VCaP (cell line): ENCODE measurements at regions not wholly inside any gene's neighbourhood (a gene's known extent, or its start where the extent isn't known, plus 50 kb on each side); places are given as distances from the start of the nearest gene placed in this dataset.

ENCODE experiments used
- H3K27ac ChIP-seq: fragments of 450-650 bp; 2 replicates; pipeline ENCODE4 v1.5.1; 2017
- CTCF ChIP-seq: fragments of 450-650 bp; conservative IDR thresholded peaks from 2 replicates; pipeline ENCODE4 v1.5.1; 2017; ENCODE audit warnings: mild to moderate bottlenecking, moderate library complexity

GRCh38 chr11:105332171-105332570 is 192.6 kb upstream of the CARD18 start:
- H3K27ac ChIP-seq, result no peak overlapping the region
- no peak for TF ChIP-seq CTCF

GRCh38 chr11:105328061-105328460 is 188.5 kb upstream of the CARD18 start:
- no peak overlapping the region for H3K27ac ChIP-seq
- TF ChIP-seq CTCF, result no peak

- H3K27ac ChIP-seq, result no peak overlapping the region
- no peak for TF ChIP-seq CTCF
Measured at GRCh38 chr11:105324156-105324555, 184.6 kb upstream of the CARD18 start.

- no peak overlapping the region for H3K27ac ChIP-seq
- TF ChIP-seq CTCF, result no peak
Measured at GRCh38 chr11:105321696-105322095, 182.1 kb upstream of the CARD18 start.

GRCh38 chr11:105315287-105315686 is 175.7 kb upstream of the CARD18 start:
- 0 out of 2 replicates have a peak, but pooled peaks have one; percentile 13 for TF ChIP-seq CTCF
- no peak overlapping the region for H3K27ac ChIP-seq

- TF ChIP-seq CTCF, result no peak
Measured at GRCh38 chr11:105312266-105312665, 172.7 kb upstream of the CARD18 start.

GRCh38 chr11:105298630-105299029 is 159.1 kb upstream of the CARD18 start:
- TF ChIP-seq CTCF, result no peak
- no peak overlapping the region for H3K27ac ChIP-seq

More at GRCh38 chr11:105312266-105312665, 172.7 kb upstream of the CARD18 start:
- no peak overlapping the region for H3K27ac ChIP-seq

- no peak for TF ChIP-seq CTCF
- H3K27ac ChIP-seq, result no peak overlapping the region
Measured at GRCh38 chr11:105298174-105298573, 158.6 kb upstream of the CARD18 start.
